GM18858 (cell line): ENCODE measurements at regions not wholly inside any gene's neighbourhood (a gene's known extent, or its start where the extent isn't known, plus 50 kb on each side); places are given as distances from the start of the nearest gene placed in this dataset.
A peak's percentile ranks its signal among the peaks of the same experiment; 100 is the strongest.

Experiments used
- ATAC-seq: cut with Tn5 transposase; IDR thresholded peaks from one replicate; pipeline ENCODE4 v1.9.1; 2021; ENCODE audit not compliant: unreplicated experiment

GRCh38 chr2:58521803-58522554 lies 280.9 kb upstream of the FANCL start:
- ATAC-seq = no peak

GRCh38 chr2:58520903-58521302 lies 279.8 kb upstream of the FANCL start:
- no peak for ATAC-seq

GRCh38 chr2:58517881-58518280 lies 276.8 kb upstream of the FANCL start:
- ATAC-seq = no peak

- no peak for ATAC-seq
These were observed 275.6 kb upstream of the FANCL start for GRCh38 chr2:58516695-58517094.

- ATAC-seq = no peak
These were observed 274.9 kb upstream of the FANCL start for GRCh38 chr2:58515827-58516573.

GRCh38 chr2:58514252-58514651 lies 273.1 kb upstream of the FANCL start:
- peak; percentile 60 for ATAC-seq

GRCh38 chr2:58512878-58513277 lies 271.8 kb upstream of the FANCL start:
- ATAC-seq = no peak

- ATAC-seq = no peak
These were observed 266.9 kb upstream of the FANCL start for GRCh38 chr2:58508006-58508405.

GRCh38 chr2:58503918-58504317 lies 262.8 kb upstream of the FANCL start:
- no peak for ATAC-seq

- ATAC-seq = no peak
These were observed 261.8 kb upstream of the FANCL start for GRCh38 chr2:58502931-58503330.

GRCh38 chr2:58501371-58502160 lies 260.4 kb upstream of the FANCL start:
- no peak for ATAC-seq

GRCh38 chr2:58497168-58497567 lies 256.0 kb upstream of the FANCL start:
- no peak for ATAC-seq

GRCh38 chr2:58495806-58496205 lies 254.7 kb upstream of the FANCL start:
- ATAC-seq = no peak

- ATAC-seq = no peak
These were observed 253.0 kb upstream of the FANCL start for GRCh38 chr2:58494071-58494501.

GRCh38 chr2:58484629-58485028 lies 243.5 kb upstream of the FANCL start:
- ATAC-seq = no peak

GRCh38 chr2:58484221-58484620 lies 243.1 kb upstream of the FANCL start:
- ATAC-seq = no peak

GRCh38 chr2:58483307-58483706 lies 242.2 kb upstream of the FANCL start:
- ATAC-seq = no peak

- no peak for ATAC-seq
These were observed 240.5 kb upstream of the FANCL start for GRCh38 chr2:58481670-58482069.

GRCh38 chr2:58480141-58480540 lies 239.0 kb upstream of the FANCL start:
- no peak for ATAC-seq

GRCh38 chr2:58479535-58480140 lies 238.5 kb upstream of the FANCL start:
- ATAC-seq = no peak

- no peak for ATAC-seq
These were observed 235.4 kb upstream of the FANCL start for GRCh38 chr2:58476556-58476955.
